ENCODE measurements at regions not wholly inside any gene's neighbourhood (a gene's known extent, or its start where the extent isn't known, plus 50 kb on each side); places are given as distances from the start of the nearest gene placed in this dataset.

DNA sequence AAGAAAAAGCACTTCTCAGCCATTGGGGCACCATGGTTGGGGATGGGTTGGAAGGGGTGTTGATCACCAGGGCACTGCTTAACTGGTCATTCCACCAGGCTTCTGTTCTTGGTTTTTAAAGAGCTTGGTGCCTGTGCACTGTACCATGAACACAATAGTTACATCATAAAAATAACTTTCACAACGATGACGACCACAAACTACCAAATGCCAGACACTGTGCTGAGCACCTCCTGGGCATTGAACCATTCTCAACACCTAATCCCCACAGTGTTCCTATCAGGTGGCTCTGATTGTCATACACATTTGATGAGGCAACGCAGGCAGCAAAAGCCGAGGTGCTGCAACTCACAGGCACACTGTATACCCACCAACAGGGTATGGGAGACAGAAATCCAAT is 208.0 kb downstream of the FOXL1 start:
- Mint-ChIP-seq H3K9me3 (no peaks in the 10 kb centered on the region), H3K36me3 (no peaks in the 10 kb centered on the region), H3K27ac (no peak overlapping the region), H3K4me1 (no peaks in the 10 kb centered on the region), H3K27me3 (peaks cover 5 to 12% of the 10 kb centered on the region in 2 donors), H3K4me3 (no peak overlapping the region)
- Histone ChIP-seq H3K27me3 (replicated peaks in 1 of 2; ENCODE audit: control insufficient read depth in 2 of 2, extremely low read depth in 1 of 2, insufficient read depth in 2 of 2, low read length in 1 of 2) (peaks cover 0 to 21% of the 10 kb centered on the region in 2 experiments), H3K9me3 (no peaks in the 10 kb centered on the region), H3K4me3 (ENCODE audit: control insufficient read depth in 1 of 2, extremely low read depth in 1 of 2, low read length in 1 of 2) (no peak overlapping the region), H3K4me1 (ENCODE audit: control insufficient read depth in 1 of 2, extremely low read depth in 1 of 2, insufficient read depth in 2 of 2, low read length in 2 of 2) (no peaks in the 10 kb centered on the region), H3K27ac (ENCODE audit: low read length) (no peak overlapping the region), H3K36me3 (ENCODE audit: control insufficient read depth in 2 of 2, extremely low read depth in 1 of 2, insufficient read depth in 1 of 2, low read length in 1 of 2) (no peaks in the 10 kb centered on the region)
- DNase-seq (no peak), ATAC-seq (replicated peaks in 1 of 4) (no peak)
- POLR2A ChIA-PET, result no interaction called here
- 95% methylated on average over 2 of the region's 4 CpGs for WGBS (ENCODE audit: insufficient coverage)
- CTCF ChIA-PET, result no interaction called here

DNA sequence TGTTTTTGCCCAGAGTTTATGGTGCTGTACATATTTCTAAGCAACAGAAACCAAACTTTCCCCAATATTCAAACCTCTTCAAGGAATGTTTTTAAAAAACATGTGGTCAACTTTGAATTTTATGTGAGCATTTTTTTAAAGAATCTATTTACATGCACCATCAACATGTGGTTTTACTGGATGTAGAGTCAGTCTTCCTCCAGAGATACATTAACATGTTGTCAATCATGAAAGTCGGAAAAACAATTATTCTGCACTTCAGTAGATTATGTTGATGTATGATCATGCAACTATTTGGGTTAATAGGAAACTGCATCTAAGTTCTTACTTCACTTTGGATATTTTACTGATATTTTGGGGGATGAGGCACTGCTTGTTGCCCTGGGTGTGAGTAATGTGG is 208.6 kb downstream of the FOXL1 start:
- H3K4me1 ChIP-seq (ENCODE audit: control insufficient read depth in 1 of 2, extremely low read depth in 1 of 2, insufficient read depth in 2 of 2, low read length in 2 of 2), result no peaks in the 10 kb centered on the region
- H3K27me3 ChIP-seq (replicated peaks in 1 of 2; ENCODE audit: control insufficient read depth in 2 of 2, extremely low read depth in 1 of 2, insufficient read depth in 2 of 2, low read length in 1 of 2), result peaks cover 0 to 21% of the 10 kb centered on the region in 2 experiments
- no peaks in the 10 kb centered on the region for H3K9me3 ChIP-seq
- no peak for ATAC-seq (replicated peaks in 1 of 4)
- no peak overlapping the region for H3K4me3 ChIP-seq (ENCODE audit: control insufficient read depth in 1 of 2, extremely low read depth in 1 of 2, low read length in 1 of 2)
- Mint-ChIP-seq H3K4me1 (no peaks in the 10 kb centered on the region), H3K4me3 (no peak overlapping the region), H3K27ac (no peak overlapping the region), H3K9me3 (no peaks in the 10 kb centered on the region), H3K27me3 (peaks cover 5 to 12% of the 10 kb centered on the region in 2 donors), H3K36me3 (no peaks in the 10 kb centered on the region)
- DNase-seq, result no peak
- POLR2A ChIA-PET, result no interaction called here
- CTCF ChIA-PET, result no interaction called here
- H3K27ac ChIP-seq (ENCODE audit: low read length), result no peak overlapping the region
- no peaks in the 10 kb centered on the region for H3K36me3 ChIP-seq (ENCODE audit: control insufficient read depth in 2 of 2, extremely low read depth in 1 of 2, insufficient read depth in 1 of 2, low read length in 1 of 2)
- no CpG with 5 or more reads among the region's 1 CpG for WGBS (ENCODE audit: insufficient coverage)

DNA sequence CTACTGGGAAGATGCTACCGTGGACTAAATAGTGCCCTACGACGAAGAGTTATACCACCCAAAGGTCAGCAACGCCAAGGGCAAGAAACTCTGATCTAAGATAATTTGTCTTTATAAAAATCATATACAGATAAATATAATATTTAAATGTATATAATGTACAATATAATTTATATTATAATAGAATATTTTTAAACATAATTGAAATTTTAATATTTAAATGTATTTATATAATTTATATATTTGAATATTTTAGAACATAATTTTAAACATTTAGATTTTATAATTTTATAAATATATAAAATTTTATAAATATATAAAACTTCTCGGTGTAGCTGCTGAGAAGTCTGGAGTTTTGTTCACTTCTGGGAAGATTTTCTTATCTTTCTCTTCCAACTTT is 209.2 kb downstream of the FOXL1 start:
- ATAC-seq (replicated peaks in 1 of 4) (no peak), DNase-seq (no peak)
- Histone ChIP-seq H3K36me3 (ENCODE audit: control insufficient read depth in 2 of 2, extremely low read depth in 1 of 2, insufficient read depth in 1 of 2, low read length in 1 of 2) (no peaks in the 10 kb centered on the region), H3K4me3 (ENCODE audit: control insufficient read depth in 1 of 2, extremely low read depth in 1 of 2, low read length in 1 of 2) (no peak overlapping the region), H3K4me1 (ENCODE audit: control insufficient read depth in 1 of 2, extremely low read depth in 1 of 2, insufficient read depth in 2 of 2, low read length in 2 of 2) (no peaks in the 10 kb centered on the region), H3K9me3 (no peaks in the 10 kb centered on the region), H3K27me3 (replicated peaks in 1 of 2; ENCODE audit: control insufficient read depth in 2 of 2, extremely low read depth in 1 of 2, insufficient read depth in 2 of 2, low read length in 1 of 2) (peaks cover 0 to 21% of the 10 kb centered on the region in 2 experiments), H3K27ac (ENCODE audit: low read length) (no peak overlapping the region)
- Mint-ChIP-seq H3K4me1 (no peaks in the 10 kb centered on the region), H3K4me3 (no peak overlapping the region), H3K27me3 (peaks cover 5 to 14% of the 10 kb centered on the region in 2 donors), H3K9me3 (no peaks in the 10 kb centered on the region), H3K36me3 (no peaks in the 10 kb centered on the region), H3K27ac (no peak overlapping the region)
- POLR2A ChIA-PET, result no interaction called here
- CTCF ChIA-PET, result no interaction called here
- no CpG with 5 or more reads among the region's 5 CpGs for WGBS (ENCODE audit: insufficient coverage)

DNA sequence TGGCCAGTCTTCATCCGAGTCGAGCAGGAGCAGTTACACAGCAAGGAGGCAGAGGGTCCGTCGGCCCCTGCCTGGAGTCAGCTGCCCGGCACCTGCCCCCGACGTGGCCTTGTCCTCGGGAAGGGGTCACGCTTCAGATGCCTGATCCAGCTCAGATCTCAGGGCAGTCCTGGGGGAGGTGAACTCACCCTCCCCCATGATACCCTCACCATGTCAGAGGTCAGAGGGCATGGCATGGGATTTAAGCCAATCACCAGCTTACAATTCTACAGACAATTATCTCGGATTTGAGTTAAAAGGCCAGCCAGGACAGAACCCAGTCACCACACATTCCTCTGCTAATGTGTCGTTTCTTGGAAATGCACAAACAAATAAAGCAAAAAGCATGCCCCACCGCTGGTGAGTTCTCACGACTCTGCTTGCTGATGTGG is 211.3 kb downstream of the FOXL1 start:
- Mint-ChIP-seq H3K4me3 (no peak overlapping the region), H3K27ac (no peak overlapping the region), H3K9me3 (no peaks in the 10 kb centered on the region), H3K4me1 (no peaks in the 10 kb centered on the region), H3K36me3 (no peaks in the 10 kb centered on the region), H3K27me3 (peaks cover 5 to 15% of the 10 kb centered on the region in 2 donors)
- no peaks in the 10 kb centered on the region for H3K9me3 ChIP-seq
- H3K4me1 ChIP-seq (ENCODE audit: control insufficient read depth in 1 of 2, extremely low read depth in 1 of 2, insufficient read depth in 2 of 2, low read length in 2 of 2), result no peaks in the 10 kb centered on the region
- no peak for DNase-seq
- POLR2A ChIA-PET, result no interaction called here
- peaks cover 0 to 19% of the 10 kb centered on the region in 2 experiments for H3K27me3 ChIP-seq (replicated peaks in 1 of 2; ENCODE audit: control insufficient read depth in 2 of 2, extremely low read depth in 1 of 2, insufficient read depth in 2 of 2, low read length in 1 of 2)
- no peaks in the 10 kb centered on the region for H3K36me3 ChIP-seq (ENCODE audit: control insufficient read depth in 2 of 2, extremely low read depth in 1 of 2, insufficient read depth in 1 of 2, low read length in 1 of 2)
- 68% methylated on average over 10 of the region's 13 CpGs for WGBS (ENCODE audit: insufficient coverage)
- no peak overlapping the region for H3K4me3 ChIP-seq (ENCODE audit: control insufficient read depth in 1 of 2, extremely low read depth in 1 of 2, low read length in 1 of 2)
- no peak overlapping the region for H3K27ac ChIP-seq (ENCODE audit: low read length)
- ATAC-seq (replicated peaks in 1 of 4), result no peak
- CTCF ChIA-PET, result no interaction called here

DNA sequence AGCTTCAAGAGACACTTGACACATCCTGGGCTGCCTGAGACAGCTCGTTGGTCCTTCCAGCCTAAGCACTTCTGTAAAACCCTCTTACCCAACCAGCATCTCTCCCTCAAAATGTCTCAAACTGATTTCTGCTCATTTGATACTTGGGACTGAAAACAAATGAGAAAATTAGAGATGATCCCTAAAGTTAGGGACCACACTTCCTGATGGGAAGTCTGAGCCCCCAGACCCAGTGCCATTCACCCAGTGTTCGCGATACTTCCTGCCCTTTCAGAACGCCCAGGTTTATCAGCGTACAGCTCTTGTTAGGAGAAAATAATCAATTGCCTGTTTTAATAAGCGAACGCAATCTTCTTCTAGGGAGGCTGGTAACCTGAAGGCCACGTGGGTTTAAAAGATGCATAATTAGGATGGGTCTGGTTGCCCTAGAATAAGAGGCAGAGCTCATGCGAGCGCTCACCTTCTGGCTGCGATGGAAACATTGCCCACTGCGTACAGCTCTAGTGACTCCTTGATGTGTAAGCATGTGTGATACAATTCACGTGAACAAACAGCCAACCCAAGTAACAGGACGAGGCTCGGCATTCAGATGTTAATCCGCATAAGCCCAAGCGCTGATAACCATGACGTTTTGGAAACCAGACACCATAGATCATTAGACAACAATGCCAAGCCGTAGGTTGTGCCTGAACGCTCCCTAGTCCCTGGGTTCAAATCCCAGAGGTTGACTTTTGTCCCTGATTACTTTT is 213.1 kb downstream of the FOXL1 start:
- WGBS (ENCODE audit: insufficient coverage), result 74% methylated on average over 10 of the region's 20 CpGs
- Mint-ChIP-seq H3K36me3 (no peaks in the 10 kb centered on the region), H3K9me3 (no peaks in the 10 kb centered on the region), H3K27ac (no peak overlapping the region), H3K27me3 (peaks cover 5 to 15% of the 10 kb centered on the region in 2 donors), H3K4me1 (no peaks in the 10 kb centered on the region), H3K4me3 (no peak overlapping the region)
- Histone ChIP-seq H3K4me3 (ENCODE audit: control insufficient read depth in 1 of 2, extremely low read depth in 1 of 2, low read length in 1 of 2) (no peak overlapping the region), H3K9me3 (no peaks in the 10 kb centered on the region), H3K4me1 (ENCODE audit: control insufficient read depth in 1 of 2, extremely low read depth in 1 of 2, insufficient read depth in 2 of 2, low read length in 2 of 2) (no peaks in the 10 kb centered on the region), H3K27ac (ENCODE audit: low read length) (no peak overlapping the region), H3K36me3 (ENCODE audit: control insufficient read depth in 2 of 2, extremely low read depth in 1 of 2, insufficient read depth in 1 of 2, low read length in 1 of 2) (no peaks in the 10 kb centered on the region), H3K27me3 (replicated peaks in 1 of 2; ENCODE audit: control insufficient read depth in 2 of 2, extremely low read depth in 1 of 2, insufficient read depth in 2 of 2, low read length in 1 of 2) (peaks cover 0 to 19% of the 10 kb centered on the region in 2 experiments)
- POLR2A ChIA-PET, result no interaction called here
- ATAC-seq (replicated peaks in 1 of 4) (no peak), DNase-seq (no peak)
- CTCF ChIA-PET, result no interaction called here

DNA sequence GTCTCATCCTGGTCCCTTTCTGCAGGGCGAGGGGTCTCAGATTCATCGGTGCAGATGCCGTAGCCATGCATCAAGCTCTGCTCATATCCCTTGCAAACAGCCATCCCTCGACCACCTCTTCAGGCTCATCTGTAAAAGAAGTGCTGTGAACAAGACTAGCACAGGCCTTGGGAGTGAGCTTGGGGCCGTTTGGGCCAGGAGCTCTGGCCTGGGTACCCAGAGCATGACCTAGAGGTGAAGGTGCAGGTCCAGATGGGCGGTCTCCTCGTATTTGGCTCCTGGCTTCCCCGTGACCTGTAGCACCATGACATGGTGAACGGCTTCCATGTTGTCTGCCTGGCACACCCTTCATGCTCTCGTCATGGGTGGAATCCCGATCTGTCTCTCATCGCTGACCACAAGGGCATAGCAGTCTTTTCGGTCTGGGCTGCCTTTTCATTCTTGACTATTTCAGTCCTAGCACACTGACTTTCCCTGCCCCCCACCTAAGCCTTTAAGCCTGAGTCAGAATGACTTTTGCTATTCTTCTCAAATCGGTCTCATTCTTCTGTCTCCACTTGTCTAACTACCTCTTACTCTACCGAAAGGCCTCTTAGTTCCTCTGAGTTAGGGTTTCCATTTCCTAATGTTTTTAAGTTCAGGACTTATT is 216.0 kb downstream of the FOXL1 start:
- Mint-ChIP-seq H3K36me3 (no peaks in the 10 kb centered on the region), H3K27me3 (peaks cover 7 to 16% of the 10 kb centered on the region in 2 donors), H3K27ac (no peak overlapping the region), H3K9me3 (peaks cover 0 to 2% (median 0%) of the 10 kb centered on the region in 3 donors), H3K4me1 (no peaks in the 10 kb centered on the region), H3K4me3 (no peak overlapping the region)
- no peaks in the 10 kb centered on the region for H3K4me1 ChIP-seq (ENCODE audit: control insufficient read depth in 1 of 2, extremely low read depth in 1 of 2, insufficient read depth in 2 of 2, low read length in 2 of 2)
- ChIA-PET POLR2A (no interaction called here), CTCF (no interaction called here)
- no peaks in the 10 kb centered on the region for H3K36me3 ChIP-seq (ENCODE audit: control insufficient read depth in 2 of 2, extremely low read depth in 1 of 2, insufficient read depth in 1 of 2, low read length in 1 of 2)
- H3K27me3 ChIP-seq (replicated peaks in 1 of 2; ENCODE audit: control insufficient read depth in 2 of 2, extremely low read depth in 1 of 2, insufficient read depth in 2 of 2, low read length in 1 of 2), result peaks cover 0 to 12% of the 10 kb centered on the region in 2 experiments
- no peaks in the 10 kb centered on the region for H3K9me3 ChIP-seq
- no peak for DNase-seq
- 75% methylated on average over 12 of the region's 15 CpGs for WGBS (ENCODE audit: insufficient coverage)
- H3K4me3 ChIP-seq (ENCODE audit: control insufficient read depth in 1 of 2, extremely low read depth in 1 of 2, low read length in 1 of 2), result no peak overlapping the region
- no peak for ATAC-seq (replicated peaks in 1 of 4)
- H3K27ac ChIP-seq (ENCODE audit: low read length), result no peak overlapping the region

Data from T-cell (primary cell).